ENCODE measurements at regions not wholly inside any gene's neighbourhood (a gene's known extent, or its start where the extent isn't known, plus 50 kb on each side); places are given as distances from the start of the nearest gene placed in this dataset.

DNA sequence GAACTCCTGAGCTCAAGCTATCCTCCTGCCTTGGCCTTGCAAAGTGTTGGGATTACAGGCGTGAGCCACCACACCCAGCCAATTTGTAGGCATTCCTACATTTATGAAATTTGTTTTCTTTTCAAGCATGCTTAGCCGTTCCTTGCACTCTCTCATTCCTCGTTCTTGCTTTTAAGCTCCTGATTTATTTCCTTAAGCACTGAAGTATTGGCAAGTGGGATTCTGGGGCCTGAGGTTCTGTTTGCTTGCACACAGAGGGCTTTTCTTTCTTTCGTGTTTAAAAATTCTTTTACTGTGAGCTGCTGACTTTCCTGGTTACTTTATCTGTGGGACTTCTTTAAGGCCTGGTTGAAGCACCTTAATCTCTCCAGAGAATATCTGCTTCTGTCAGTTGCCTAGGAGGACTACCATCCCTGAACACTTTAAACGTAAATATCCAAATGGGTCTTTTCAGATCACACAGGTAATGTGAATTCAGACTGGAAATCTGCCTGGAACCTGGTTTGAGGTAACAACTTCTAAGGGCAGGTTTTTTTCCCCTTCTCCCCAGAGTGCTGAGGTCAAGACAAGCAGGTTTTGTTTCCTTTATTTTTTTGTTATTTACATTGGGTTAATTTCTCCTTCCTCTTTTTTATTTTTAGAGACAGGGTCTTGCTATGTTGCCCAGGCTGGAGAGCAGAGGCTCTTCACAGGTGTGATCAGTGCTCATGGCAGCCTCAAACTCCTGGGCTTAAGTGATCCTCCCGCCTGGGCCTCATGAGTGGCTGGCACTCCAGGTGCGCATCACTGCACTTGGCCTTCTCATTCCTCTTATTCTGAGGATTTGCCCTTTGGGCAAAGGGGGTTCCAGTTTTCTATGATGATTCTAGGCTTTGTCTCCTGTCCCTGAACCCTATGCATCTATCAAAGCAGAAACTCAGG, 102.9 kb downstream of the PFKFB3 start:
- no peak for DNase-seq

DNA sequence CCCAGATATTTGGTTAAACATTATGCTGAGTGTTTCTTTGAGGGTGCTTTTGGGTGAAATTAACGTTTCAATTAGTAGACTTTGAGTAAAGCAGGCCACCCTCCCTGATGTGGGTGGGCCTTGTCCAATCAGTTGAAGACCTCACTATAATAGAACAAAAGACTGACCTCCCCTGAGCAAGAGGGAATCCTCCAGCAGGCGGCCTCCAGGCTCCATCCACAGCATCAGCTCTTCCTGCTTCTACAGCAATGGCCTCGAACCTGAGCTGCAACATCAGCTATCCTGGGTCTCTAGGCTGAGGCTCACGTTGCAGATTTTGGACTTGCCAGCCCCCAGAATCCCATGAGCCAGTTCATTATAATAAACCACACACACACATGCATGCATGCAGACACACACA, 104.2 kb downstream of the PFKFB3 start:
- DNase-seq = no peak

DNA sequence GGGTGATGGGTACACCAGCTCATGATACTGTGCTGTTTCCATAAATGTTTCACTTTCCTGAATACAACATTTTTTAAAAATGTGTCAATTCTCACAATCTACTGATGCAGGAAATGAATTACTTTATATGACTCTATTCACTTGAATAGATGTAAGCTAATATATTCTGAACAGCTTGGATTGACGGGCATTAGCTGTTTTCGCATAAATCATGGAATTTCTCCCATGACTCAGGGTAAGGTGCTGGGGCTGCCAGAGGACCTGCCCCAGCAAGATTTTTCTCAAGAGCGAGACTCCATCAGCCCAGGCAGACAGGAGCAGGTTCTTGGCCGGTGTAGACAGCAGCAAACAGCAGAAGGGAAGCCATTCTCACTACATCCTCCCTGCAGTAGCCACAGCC, 107.1 kb downstream of the PFKFB3 start:
- DNase-seq = no peak

- DNase-seq = no peak
Measured at GRCh38 chr10:6310977-6311376, 108.2 kb downstream of the PFKFB3 start.

- no peak for DNase-seq
Measured at GRCh38 chr10:6311700-6312330, 109.1 kb downstream of the PFKFB3 start.

GRCh38 chr10:6312636-6313035, 109.9 kb downstream of the PFKFB3 start:
- DNase-seq = no peak

DNA sequence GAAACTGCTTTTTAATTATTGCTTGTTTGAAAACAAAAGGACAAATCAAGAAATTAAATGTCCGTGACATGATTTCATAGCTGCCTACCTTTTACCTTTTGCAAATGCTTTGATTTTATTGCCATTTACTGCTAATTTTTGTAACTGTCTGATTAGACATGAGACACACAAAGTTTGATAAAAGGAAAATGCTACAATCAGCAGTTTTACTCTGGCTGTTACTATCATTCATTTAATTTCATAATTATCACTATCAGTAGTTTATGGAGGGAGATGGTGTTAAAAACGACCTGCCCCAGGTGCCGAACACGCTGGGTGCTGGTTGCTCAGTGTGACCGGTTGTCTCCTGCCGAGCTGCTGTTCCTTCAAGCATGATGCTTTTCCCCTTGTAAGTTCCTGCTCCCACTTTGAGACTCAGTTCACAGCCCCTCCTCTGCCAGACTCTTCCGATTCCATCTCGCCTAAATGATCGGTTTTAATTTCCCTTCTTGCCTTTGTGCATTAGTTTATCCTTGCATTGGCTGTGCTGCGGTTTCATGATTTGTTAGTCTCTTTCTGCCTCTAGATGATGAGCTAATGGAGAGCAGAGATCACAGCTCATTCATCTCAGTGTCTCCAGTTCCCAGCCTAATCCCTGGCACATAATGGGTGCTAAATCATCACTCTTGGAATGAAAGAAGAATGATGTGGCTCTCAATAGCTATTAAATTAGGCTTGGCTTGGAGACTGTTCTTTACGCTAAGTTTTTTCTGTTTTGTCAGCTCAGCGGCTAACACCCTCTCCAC, 110.6 kb downstream of the PFKFB3 start:
- no peak for DNase-seq

GRCh38 chr10:6314620-6315205, 112.0 kb downstream of the PFKFB3 start:
- no peak for DNase-seq

- DNase-seq = no peak
Measured at GRCh38 chr10:6319119-6319518, 116.4 kb downstream of the PFKFB3 start.

GRCh38 chr10:6320320-6321010, 117.7 kb downstream of the PFKFB3 start:
- DNase-seq = no peak

- no peak for DNase-seq
Measured at GRCh38 chr10:6321880-6322279, 119.1 kb downstream of the PFKFB3 start.

- no peak for DNase-seq
Measured at GRCh38 chr10:6322805-6323204, 120.1 kb downstream of the PFKFB3 start.

DNA sequence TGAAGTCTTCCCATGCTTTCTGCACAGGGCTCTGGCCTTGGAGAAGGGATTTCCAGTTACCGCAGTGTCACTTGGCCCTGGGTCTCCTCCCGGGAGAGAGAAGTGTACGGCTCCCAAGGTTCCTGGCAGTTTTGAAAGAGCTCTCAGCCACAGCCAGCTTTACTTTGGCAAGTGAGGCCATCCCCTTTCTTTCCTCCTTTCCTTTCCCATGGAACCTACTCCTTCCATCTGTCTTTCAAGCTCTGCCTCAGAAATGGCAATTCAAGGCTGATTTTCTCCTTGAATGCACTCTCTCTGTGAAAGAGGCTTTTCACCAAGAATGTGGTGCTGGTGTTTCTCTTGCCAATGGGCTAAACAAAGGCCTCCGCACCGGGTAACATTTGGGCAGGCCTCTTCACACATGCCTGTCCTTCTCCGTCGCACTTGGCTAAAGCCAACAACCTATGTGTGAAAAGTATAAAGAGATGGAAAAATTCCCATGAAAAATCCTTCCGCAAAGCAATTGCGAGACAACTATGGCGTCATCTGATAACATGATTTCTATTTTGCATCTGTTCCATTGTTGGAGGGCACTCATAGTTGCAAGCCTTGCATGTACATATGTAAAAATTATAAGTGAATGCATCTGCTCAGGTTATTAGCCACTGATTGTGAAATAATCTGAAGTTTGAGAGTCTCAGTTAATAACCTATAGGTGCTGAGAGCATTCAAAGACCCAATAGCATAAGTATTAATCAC, 125.4 kb downstream of the PFKFB3 start:
- no peak for DNase-seq

DNA sequence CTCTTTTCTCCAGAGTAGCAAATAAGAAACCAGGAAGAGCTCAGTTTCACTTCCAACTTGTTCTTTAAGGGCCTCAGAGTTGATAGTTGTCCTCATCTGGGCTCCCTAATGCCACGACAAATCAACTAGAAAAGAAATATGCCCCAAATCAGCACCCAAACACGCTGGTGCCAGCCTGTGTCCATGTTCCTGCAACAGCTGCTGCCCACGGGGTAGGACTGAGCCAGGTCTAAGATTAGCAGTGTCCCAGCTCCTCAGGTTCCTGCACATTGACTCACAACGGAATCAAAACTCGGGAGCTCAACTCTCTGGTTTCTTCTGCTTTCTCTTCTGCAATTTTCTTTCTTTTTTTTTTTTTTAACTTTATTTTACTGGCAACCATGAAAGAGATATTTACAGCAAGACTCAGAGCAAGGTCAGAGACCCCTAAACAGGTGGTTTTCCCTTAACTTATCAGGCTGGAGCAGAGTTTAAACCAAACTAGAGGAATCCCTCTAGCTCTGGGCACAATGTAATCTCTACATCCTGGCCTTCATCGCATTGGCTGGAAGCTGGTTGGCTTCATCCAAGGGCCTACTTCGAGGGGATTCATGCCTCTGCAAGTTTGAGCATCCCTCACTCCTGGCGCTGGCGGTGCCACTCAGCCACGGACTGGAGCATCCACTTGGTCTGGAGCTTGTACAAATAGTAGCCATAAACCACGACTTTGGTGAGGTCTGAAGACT, 126.1 kb downstream of the PFKFB3 start:
- no peak for DNase-seq

DNA sequence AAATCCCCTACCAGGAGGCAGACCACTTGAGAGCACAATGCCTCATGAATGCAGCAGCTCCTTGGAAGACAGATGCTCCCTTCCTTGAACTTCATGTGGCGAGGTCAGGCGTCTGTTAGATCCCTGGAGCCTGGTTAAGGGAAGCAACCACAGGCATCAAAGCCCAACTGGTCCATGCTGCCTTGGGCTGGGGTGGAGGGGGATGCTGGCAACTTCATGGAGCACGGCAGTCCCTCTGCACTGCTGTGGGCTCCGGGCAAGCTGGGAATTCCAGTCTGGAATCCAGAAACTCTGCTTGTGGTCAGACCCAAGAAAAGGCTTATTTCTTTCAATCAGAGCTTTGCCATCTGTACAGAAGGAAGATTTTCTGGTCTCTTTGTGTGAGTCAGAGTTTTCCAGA, 130.4 kb downstream of the PFKFB3 start:
- DNase-seq = no peak

DNA sequence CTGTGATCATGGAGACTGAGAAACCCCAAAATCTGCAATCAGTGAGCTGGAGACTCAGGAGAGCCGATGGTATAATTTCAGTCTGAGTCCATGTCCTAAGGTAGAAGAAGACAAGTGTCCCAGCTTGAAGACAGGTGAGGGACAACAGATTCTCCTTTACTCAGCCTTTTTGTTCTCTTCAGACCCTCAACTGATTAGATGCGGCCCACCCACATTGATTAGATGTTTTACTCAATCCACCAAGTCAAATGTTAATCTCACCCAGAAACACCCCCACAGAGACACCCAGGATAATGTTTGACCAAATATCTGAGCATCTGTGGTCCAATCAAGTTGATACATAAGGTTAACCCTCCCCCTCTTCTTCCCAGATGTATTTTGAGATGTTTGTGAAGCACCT, 131.2 kb downstream of the PFKFB3 start:
- DNase-seq = no peak

DNA sequence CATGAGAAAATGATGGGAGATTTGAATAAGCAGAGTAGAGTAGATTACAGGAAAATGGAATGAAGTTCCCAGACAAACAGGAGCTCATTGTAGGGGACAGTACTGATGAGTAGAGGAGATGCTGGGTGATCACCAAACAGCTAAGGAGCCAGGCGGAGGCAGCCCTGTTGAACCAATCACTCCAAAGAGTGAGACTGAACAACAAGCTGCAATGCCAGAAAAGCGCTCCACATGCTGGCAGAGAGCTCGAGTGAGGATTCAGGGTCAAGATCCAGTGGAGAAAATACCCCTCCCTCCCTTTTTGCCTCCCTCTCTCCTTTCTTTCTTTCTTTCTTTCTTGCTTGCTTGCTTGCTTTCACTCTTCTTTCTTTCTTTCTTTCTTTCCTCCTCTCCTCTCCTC, 133.3 kb downstream of the PFKFB3 start:
- DNase-seq = no peak

DNA sequence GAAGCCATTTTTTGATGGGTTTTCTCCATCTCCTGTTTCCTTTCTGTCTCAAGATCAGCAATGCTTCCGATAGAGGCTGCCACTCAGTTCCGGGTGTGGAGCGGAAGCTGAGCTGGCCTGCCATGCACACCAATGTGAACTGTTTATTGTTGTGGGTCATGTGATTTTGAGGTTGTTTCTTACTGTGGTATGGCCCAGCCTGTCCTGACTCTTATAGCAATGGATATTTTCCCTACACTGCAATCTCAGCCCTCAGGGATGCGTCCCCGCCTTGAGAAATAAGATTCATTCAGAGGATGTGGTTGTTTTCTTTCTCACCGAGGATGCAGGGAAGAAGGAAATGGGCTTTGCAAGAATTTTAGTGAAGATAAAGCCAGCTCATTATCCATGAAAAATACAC, 134.7 kb downstream of the PFKFB3 start:
- DNase-seq = no peak

GRCh38 chr10:6338361-6338760, 135.6 kb downstream of the PFKFB3 start:
- DNase-seq = no peak

DNA sequence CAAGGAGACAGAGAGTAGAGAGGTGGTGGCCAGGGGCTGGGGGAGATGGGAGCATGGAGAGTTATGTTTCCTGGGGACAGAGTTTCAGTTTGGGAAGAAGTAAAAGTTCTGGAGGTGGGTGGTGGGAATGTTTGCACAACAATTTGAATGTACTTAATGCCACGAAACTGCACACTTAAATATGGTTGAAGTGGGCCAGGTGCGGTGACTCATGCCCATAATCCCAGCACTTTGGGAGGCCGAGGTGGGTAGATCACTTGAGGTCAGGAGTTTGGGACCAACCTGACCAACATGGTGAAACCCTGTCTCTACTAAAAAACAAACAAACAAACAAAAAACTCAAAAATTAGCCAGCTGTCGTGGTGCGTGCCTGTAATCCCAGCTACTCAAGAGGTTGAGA, 137.2 kb downstream of the PFKFB3 start:
- no peak for DNase-seq

GRCh38 chr10:6342096-6342685, 139.5 kb downstream of the PFKFB3 start:
- DNase-seq = no peak

Measured in activated naive CD4-positive, alpha-beta T cell treated with anti-CD3 and anti-CD28 coated beads, Interleukin-2, amount 50 U/mL, for 16 hours (primary cell).